ENCODE measurements at regions not wholly inside any gene's neighbourhood (a gene's known extent, or its start where the extent isn't known, plus 50 kb on each side); places are given as distances from the start of the nearest gene placed in this dataset.
"Not testable (repeated sequence)": the region's sequence is repeated elsewhere in the genome, so short reads cannot be mapped to it uniquely, and the experiment has no call there.

- DNase-seq: no peak
Measured at GRCh38 chr20:48401359-48401758, 426.4 kb downstream of the PREX1 start.

GRCh38 chr20:48400009-48400408, 427.8 kb downstream of the PREX1 start:
- DNase-seq: no peak

DNA sequence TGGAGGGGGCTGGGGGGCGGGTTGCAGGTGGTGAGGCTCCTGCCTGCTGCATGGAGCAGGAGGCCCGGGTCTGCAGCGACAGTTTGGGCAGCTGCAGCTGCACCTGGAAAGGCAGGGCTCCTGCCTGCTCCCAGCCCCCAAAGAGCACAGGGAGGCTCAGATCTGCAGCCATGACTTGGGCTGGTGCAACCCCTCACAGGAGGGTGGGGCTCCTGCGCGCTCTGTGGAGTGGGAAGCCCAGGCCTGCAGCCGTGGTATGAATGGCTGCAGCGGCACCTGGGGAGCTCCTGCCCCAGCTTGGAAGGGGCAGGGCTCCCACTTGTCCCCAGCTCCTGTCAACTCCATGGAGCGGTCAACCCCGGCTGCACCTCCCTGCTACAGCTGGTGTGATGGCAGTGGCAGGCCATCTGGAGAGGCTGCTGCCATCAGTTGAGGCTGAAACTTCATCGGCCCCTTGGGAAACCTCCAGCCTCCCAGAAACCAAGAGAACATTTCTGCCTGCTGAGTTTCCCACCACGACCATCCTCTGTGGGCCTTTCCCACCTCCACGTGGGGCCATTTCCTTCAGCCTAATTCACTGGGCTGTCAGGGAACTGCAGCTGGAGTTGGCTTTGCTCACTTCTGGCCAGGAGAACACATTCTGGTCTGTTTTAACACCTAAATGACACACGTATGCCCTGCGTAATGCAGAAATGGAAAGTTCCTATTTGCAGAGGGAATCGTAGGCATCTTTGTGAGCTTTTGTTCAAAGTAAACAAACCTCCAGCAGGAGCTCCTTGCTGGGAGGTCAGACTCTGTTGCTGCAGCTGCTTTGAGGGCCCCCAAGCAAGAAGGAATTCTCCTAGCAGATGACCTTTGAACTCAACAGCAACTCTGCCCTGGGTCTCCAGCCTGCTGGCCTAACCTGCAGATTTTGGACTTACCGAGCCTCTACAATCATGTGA, 429.0 kb downstream of the PREX1 start:
- no peak for DNase-seq

- not testable (repeated sequence) for DNase-seq
Measured at GRCh38 chr20:48396981-48397861, 430.6 kb downstream of the PREX1 start.

GRCh38 chr20:48395816-48396546, 431.8 kb downstream of the PREX1 start:
- DNase-seq: no peak

DNA sequence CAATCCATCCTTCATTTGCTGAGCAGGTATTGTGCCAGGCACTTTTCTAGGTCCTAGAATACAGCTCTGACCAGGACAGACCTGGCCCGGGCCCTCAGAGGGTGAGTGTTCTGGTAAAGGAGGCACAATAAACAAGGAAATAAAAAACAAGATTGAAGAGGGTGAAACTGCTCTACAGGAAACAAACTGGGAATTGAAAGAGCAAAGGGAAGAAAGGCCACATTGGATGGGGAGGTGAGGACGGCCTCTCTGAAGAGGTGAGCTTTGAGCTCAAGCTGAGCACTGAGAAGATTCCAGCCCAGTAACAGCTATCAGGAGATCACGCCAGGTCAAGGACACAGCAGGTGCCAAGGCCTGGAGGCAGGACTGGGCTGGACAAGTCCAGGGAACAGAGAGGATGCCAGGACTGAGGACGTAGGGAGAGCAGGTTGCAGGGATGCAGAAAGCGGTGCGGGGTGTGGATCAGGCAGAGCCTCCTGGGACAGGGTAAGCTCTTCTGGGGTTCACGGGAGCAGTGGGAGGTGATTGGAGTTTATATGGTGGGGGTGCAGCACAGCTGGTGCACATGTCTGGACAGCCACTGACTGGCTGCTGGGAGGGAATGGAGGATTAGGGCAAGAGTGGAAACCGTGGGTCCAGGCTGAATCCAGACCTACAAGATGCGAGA, 433.3 kb downstream of the PREX1 start:
- DNase-seq: no peak

- DNase-seq: no peak
Measured at GRCh38 chr20:48393737-48394314, 434.0 kb downstream of the PREX1 start.

DNA sequence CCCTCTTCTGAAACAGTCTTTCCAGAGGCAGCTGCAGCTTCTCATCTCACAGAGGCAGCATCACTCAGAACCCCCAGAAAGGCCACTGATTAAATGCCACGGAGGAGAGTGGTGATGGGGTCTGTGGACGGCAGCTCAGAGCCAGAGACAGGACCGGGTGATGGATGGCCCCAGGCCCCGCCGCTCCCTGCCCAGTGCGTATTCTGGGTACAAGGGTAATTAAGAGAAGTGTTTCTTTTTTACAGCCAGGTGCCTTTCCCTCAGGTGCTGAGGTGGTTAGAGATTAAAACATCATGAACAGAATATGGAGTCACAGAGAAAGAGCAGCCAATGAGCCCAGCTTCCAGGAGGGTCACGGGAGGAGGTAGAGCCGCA, 434.5 kb downstream of the PREX1 start:
- DNase-seq: no peak

DNA sequence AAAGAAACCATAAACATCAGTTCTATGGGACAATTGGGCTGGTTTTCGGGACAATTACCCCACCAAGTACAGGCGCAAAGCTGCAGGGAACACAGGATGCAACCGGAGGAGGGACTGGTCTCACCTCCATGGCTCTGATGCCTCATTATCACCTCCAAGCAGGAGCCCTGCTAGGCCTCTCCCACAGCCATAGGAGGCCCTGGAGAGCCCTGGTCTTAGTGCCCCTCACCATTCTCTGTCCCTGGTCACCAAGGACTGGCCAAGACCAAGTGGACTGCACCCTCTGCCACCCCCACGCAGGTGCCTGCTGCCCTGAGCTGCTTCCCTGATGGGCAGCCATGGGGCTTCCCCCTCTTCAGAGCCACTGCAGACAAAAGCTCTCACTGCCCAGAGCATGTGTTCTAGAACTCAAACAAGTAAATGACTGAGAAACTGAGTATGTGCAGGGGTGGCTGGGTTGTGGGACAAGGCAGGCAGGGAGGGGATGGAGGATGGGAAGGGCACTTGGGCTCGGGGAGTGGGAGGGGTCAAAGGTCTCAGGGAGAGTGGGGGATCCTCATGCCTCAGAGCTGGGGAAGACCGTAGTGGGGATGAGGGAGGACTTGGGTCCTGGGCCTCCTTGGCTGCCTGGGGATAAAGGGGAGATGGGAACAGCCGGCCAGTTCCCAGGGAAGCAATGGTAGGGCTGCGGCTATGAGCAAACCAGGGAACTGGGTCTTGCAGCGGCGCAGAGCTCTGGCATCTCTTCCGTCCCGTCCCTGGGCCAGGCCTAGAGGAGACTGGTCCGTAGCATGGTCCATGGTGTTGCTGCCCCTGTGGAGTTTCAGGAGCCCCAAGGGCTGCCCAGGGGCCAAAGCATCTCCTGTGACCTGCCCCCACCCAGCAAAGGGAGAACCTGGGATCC, 435.1 kb downstream of the PREX1 start:
- no peak for DNase-seq

DNA sequence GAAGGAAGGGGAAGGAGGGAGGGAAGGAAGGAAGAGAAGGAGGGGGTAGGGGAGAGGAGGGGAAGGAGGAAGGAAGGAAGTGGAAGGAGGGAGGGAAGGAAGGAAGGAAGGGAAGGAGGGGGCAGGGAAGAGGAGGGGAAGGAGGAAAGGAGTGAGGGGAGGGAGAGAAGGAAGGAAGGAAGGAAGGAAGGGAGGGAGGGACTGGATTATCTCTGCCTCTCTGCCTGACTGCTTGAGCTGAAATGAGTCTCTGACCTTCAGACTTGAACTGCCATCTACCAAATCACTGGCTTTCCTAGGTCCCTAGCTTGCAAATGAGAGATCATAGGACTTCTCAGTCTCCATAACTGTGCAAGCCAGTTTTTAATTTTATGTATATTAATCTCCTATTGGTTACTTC, 436.8 kb downstream of the PREX1 start:
- DNase-seq: no peak

DNA sequence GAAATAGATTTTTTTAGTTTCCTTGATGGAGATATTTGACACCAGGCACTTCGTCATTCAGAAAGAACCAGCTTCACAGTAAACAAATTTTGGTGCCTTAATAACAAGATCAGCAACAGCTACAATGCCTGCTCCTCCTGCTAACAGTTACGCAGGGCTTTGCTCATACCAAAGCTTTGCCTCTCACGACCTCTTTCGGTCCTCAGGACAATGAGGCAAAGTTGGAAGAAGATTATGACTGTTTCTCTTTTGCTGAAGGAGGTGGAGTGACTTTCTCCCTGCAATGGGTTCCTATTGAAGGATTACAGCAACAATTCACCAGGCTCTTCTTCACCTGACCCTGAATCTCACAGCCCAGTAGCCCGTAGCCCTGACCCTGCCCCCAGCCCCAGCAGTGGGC, 440.1 kb downstream of the PREX1 start:
- no peak for DNase-seq

- DNase-seq: no peak
Measured at GRCh38 chr20:48385527-48385926, 442.3 kb downstream of the PREX1 start.

- no peak for DNase-seq
Measured at GRCh38 chr20:48385114-48385513, 442.7 kb downstream of the PREX1 start.

- DNase-seq: no peak
Measured at GRCh38 chr20:48384147-48384818, 443.5 kb downstream of the PREX1 start.

GRCh38 chr20:48383252-48383651, 444.5 kb downstream of the PREX1 start:
- DNase-seq: no peak

DNA sequence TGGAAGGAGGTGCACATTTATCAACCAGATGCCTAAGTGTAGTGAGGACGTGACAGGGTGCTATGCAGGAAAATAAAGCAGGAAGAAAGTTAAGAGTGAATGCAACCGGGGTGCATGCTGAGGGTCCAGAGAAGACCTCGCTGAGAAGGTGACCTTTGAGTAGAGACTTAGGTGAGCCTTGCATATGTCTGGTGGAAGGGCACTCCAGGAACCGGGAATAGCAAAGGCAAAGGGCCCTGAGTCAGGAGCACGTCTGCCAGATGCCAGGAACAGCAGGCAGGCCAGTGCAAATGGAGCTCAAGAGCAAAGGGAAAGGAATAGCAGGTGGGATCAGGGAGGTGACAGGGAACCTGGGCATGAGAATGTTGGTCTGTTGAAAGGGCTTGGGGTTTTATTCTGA, 445.5 kb downstream of the PREX1 start:
- DNase-seq: no peak

DNA sequence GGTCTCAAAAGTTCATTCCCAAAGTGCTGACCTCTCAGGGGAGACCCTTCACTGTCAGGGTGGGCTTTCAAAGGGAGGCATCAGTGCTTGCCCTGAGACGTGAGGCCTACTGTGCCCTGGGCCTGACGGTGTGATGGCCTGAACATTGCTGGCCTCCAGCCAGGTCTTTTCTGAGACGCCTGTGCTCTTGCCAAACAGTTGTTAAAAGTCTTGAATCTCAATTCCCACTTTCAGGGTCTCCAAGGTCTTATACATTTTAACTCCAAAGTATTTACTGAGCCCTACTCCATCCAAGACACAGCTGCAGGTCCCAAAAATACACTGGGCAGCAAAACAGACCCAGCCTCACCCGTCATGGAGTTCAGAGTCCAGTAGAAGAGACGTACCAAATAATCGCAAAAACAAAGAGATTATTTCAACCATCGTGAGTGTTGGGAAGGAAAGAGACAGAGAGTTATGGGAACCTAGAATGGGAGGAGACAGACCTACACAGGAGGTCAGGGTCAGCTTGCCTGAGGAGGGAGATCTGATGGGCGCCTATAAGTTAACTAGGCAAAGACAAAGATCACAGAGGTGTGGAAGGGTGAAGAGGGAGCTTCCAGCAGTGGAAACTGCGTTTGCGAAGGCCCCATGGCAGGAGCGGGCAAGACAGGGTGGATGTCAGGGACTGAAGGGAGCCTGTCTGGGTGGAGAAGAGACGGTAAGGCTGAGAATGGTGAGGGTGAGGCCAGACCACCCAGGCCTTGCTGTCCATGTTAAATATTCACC, 446.3 kb downstream of the PREX1 start:
- DNase-seq: no peak

- DNase-seq: no peak
Measured at GRCh38 chr20:48380661-48381060, 447.1 kb downstream of the PREX1 start.

DNA sequence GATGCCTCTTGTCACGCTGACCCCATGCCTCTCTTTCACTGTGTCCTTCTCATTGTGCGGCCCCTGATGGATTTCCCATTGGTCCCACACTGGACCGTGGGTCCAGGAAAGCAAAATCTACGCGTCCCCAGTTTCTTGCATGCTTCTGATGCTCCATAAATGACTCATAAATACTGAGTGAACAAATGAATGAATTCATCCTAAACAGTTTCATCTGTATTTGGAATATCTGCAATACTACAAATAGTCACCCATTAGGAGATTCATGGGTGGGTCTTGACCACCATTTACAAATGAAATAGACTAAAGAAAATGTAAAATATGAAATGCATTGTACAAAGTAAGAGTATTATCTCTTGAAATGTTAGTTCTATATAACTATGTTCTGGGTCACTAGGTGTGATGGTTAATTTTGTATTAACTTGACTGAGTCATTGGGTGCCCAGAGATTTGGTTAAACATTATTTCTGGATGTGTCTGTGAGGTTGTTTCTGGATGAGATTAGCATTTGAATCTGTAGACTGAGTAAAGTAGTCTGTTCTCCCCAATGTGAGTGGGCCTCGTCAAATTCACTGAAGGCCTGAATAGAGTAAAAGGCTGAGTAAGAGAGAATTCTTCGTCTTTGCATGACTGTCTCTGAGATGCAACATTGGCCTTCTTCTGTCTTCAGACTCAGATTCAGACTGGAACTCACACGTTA, 448.7 kb downstream of the PREX1 start:
- no peak for DNase-seq
